ENCODE measurements at regions not wholly inside any gene's neighbourhood (a gene's known extent, or its start where the extent isn't known, plus 50 kb on each side); places are given as distances from the start of the nearest gene placed in this dataset.

- TF ChIP-seq CTCF (IDR thresholded peaks at IDR 0.05) (no peak), POLR2A (IDR thresholded peaks at IDR 0.05) (no peak)
Measured at GRCh38 chr12:83317595-83317994, 630.9 kb downstream of the TMTC2 start.
